Stimulated activated CD4-positive, alpha-beta T cell treated with anti-CD3 and anti-CD28 coated beads, Interleukin-2, amount 100 ng/mL, for 48 hours (primary cell): ENCODE measurements at regions not wholly inside any gene's neighbourhood (a gene's known extent, or its start where the extent isn't known, plus 50 kb on each side); places are given as distances from the start of the nearest gene placed in this dataset.

Source experiments
- DNase-seq, 2 donors: peaks; one replicate each; pipeline ENCODE4 v3.0.0-alpha.2; 2020

DNA sequence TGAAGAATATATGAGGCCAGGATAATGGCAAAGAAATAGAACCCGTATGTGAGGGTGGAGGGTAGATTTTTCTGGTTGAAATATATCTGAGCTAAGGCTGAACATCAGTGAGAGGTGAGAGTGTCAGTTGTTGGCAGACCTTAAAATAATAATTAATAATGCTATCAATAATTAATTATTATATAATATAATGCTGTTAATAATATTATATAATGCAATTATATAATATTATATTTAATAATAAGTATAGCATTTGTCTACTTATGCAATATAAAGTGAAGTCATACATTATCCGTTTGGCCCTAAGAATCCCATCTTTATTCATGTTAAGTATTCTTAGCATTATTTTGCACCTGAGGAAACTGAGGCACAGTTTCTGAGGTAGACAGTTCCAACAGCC, 269.9 kb upstream of the FZD8 start:
- DNase-seq, result no peak

DNA sequence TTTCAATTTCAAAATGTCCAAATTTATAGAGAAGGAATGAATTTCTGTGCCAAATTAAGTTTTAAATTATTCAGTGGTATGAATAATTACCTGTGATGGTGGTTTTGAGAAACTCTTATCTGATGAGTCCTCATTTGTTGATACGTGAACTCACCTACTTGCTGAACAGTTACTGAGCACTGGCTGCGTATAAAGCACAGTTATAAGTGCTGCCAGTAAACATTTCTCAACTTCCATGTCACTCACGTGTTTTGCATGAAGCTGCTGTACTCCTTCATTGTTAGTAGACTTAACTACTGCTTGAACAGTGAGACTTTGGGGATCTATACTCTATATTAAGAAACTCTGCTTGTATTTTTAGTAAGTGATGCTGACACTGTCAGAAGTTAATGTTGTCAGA, 269.1 kb upstream of the FZD8 start:
- no peak for DNase-seq

DNA sequence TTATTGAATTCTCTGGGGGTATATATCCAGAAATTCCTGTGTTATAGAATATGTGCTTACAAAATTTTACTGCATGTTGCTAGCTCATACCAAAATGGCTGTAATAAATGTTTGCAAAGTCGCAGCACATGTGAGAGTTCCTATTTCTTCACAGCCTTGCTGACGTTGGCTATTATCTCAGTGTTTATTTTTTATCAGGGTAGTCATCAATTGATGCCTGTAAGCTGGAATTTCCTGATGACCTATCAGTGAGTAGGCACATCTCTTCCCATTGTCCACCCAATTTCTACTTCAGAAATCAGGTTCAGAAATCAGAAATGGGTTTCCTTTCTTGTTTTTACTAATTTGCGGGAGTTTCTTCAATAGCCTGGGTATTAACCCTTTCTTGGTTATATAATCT, 268.1 kb upstream of the FZD8 start:
- DNase-seq, result no peak

DNA sequence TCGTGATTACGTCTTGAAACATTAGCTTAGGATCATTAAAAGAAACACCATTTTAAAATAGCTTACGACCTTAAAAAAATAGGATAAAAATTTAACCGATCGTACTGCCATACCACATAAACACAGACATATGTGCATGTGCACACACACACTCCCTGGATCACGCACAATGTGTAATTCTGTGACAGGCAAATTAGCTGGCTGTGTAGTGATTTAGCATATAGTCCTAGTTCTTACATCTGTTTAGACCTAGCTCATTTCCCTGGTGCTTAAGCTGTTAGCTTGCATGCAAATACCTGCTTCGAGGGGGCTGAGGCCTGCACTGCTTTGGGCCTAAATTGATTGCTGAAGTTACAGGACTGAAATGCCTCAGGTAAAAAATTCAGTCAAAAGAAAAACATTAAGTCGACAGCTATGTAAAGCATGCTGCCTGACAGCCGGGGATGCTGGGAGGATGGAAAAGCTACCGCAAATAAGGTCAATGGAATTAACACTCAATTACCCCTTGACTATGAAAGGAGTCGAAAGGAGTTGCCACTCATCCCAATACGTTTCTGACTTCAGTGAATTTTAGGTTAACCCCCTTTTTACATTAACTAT, 267.1 kb upstream of the FZD8 start:
- DNase-seq, result no peak

DNA sequence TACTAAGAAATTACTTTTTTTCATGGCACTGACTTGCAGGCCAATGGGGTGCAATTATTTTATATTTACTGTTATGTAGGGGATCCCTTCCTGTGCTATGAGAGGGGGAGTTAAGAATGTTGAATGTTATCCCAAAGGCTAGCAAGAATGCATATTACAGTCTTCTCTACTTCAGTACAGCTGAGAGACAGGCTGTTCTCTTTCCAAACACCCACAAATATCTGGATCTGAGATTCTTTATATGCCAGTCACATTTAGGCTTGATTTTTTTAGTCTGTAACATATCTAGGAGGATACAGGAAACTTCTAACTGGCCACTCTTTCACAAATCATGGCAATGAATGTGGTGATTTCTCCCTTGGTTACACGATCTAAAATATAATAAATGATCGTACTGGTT, 266.4 kb upstream of the FZD8 start:
- no peak for DNase-seq

DNA sequence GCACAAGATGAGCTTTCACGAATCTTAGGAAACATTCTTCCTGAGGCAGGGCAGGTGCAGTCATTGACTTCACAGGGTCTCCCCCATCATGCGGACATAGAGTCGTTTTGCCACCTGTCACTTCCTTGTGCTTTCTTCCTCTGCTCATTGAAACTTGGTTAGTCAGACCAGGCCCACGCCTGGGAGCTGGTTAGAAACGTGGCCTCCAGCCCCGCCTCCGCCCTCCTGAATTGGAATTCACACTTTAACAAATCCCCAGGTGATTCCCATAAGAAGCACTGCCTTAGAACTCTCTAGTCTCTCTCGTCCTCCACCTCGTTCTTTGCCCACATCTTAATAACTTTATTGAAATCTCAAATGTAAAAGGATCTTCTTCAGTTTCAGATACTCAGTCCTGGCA, 265.5 kb upstream of the FZD8 start:
- no peak for DNase-seq

DNA sequence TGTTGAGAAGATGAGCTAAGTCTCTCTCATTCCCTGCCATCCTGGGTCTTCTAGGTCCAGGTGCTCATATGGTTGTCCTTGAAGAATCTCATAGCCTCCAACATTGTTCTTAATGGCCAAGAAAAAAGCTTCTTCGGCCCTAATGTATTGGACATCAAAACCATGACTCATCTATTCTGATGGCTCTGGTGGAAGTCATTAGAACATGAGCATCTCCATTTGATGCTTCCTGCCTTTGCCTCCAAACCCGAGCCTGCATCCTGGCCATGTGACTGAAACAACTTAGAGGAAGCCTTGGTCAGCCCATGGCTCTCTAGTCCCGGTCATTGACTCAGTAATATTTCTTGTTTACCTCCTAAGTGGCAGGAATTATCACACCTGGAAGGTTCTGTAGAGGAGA, 264.1 kb upstream of the FZD8 start:
- DNase-seq, result no peak

DNA sequence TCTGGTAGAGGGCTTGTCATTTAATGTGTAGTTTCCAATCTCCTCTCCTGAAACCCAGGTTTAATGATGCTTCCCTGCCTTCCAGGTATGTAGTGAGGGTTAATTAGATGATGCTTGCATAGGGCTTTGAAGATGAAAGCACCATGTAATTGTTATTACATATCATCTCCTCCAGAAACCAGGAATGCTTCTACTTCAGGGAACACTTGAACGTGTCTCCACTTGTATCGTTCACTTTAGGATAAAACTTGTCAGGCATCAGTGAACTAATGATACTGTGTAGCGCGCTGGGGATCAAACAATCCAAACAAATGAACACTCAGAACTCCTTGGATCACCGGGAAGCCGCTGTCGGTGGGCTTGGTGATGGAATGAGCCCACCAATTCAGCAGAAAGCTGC, 260.9 kb upstream of the FZD8 start:
- DNase-seq, result no peak

DNA sequence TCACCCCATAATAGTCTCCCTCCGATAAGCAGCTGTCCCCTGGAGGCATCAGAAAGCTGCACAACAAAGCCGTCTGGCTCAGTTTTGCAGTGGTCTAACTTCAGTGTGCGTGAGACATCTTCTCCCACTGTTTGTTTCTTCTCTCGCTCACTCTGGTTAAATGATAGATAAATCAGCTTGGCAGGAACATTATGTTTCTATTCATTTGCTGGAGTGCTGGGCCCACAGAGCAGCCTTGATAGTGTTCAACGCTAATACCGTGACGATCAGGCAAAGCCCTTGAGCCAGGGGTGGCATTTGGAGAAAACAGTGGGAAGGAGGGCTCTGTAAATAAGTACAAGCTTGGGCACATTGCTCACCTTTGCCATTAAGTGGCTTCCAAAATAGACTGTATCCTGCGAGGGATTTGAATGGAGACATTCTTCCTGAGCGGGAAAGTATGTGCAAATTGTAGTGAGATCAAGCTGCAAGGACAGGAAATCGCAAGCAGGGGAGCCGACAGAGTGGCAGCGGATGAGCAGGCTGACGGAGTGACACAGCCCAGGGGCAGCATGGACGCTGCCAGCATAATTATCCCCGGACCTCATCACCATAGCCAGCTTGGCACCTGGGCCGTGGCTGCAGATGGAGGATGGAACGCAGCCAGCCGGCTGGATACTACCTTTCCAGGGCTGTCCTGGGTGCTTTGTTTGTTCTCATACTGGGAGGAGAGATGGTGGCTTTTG, 256.8 kb upstream of the FZD8 start:
- no peak for DNase-seq

DNA sequence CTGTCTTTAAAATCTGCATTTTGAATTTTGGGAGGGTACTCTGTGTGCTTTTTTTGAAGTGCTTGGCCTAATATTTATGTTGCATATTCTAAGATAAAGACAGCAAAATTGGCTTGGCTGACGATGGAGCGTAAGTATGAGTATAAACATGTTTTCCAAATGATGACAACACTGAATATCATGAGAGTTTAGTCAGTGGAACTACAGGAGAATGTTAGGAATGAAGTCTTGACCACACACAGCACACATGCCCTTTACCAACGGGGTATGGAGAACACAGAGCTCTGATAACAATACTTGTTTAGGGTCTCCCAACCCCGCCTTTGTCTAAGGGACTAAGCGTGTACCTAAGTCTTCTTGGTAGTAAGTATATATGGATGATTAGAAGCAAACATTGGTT, 253.9 kb upstream of the FZD8 start:
- DNase-seq, result no peak

DNA sequence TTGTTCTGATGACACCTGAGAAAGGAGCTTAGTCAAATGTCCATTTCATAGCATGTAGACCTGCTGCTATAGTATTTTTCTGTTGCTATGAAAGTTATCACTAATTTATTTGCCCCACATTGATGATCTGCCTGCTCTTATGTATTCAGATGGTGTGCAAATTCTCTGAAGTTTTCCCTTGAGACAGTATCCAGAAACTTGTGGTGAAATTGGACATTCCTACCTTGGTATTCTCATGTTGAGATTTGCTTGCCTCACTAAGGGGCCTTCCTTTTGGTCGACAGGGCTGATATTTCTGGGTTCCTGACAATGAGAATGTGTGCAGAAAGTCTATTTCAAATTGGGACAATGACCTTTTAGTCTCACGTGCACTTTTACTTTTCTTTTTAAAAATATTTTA, 253.2 kb upstream of the FZD8 start:
- no peak for DNase-seq

DNA sequence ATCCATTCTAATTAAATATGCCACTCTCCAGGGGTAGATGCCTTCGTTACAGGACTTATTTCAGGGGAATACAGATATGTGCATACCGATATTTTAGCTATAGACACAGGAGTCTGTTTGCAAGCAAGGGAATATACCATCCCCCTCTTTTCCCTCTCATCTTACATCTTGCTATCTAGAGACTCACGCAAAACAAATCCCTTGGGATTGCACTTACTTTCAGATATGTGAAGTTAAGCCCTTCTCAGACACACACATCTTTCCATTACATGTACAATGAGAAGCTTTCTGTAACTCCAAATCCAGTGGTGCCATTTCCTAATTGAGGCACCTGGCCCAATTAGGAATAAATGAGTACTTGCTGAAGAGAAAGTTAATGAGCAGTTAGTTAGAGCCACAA, 250.4 kb upstream of the FZD8 start:
- DNase-seq, result no peak

DNA sequence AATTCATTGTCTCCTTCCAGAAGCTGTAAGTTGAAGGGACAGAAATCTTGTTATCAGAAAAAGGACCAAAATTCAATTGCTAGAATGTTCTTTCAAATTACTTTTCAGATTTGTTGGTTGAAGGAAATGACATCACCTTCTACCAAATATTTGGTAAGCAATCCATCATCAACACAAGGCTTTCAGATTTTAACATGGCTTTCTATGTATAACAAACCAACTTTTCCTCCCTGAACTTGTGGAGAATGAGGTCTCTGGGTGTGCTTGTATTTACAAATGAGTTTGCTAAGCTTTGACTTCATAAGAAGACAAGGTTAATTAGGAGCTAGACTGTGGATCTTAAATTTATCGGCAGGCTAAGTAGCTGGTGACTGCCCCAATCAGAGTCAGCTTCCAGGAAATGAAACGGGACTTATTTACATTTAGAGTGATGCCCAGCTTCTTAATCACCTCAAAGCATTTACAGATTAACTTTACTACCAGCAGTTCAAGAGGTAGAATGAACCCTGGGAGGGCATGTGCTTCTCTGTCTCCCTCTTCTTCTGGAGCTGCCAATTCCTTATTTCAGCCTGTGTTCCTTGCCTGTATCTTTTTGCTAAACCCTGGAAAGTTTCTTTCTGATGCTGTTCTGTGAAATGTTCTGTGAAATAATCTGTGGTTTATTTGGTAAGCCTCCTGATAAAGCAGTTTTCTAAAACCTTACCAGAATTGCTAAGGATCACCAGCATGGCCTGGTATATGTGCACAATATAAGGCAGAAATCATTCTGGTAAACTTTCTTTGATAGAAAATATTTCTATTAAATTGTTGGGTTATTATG, 248.8 kb upstream of the FZD8 start:
- DNase-seq, result no peak

DNA sequence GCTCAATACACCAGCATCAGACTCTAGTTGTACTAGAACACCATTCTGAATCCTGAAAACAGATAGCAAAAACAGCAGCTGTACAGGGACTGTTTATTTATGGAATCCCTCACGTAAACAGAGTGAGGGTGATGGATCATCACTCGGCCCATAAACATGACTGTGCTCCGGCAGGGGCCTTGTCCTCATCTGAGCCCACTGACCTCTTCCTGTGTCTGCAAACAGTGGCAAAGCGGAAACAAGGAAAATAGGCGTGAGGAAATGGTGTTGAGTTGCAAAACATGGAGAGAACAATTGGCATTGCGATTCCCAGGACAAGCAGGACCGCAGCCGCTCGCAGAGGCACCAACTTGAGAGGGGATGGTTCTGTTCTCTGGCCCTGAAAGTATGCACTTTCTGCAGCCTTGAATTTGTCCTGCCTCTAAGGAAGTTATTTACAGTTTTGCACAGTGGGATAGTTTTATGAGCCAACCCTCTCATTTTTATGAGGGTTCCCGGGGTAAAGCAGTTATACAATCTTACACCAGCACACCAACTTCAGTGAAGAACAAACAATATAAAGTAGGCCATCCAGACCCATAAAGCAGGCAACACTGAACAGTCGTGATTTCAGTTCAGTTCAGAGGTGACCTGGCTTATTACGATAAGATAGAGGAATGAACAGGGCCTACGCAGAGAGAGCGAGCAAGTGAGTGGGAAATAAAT, 248.0 kb upstream of the FZD8 start:
- no peak for DNase-seq

DNA sequence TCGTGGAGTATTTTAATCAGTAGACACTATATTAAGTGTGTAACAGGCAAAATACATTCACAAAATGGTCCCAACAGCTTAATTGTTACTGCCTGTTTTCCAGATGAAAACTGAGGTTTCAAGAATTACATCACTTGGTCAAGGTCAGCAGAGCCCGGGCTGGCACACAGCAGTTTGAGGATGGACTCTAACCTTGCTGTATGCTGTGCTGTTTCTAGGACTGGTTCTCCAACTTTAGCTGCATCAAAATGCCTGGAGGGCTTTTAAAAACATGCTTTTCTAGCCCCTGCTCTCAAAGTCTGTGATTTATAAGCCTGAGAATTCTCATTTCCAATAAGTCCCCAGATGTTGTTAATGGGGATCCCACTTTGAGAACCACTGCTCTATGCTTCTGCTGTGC, 247.1 kb upstream of the FZD8 start:
- no peak for DNase-seq

DNA sequence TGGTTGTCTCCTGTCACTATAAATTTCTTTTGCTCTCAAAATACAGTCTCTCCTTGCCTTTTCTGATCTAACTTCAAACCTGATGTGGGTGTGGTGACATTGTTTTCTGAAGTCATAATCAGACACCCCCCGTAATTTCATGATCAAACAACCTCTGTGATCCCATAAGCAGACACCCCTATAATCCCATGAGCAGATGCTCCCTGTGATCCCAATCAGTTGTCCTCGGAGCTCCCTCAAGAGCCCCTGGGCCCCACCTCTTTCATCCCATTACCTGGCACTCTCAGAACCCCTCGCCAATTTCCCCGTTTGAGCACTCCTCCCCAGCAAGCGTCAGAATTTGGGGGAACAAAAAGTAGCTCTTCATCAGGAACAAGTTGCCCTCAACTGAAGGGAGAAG, 246.3 kb upstream of the FZD8 start:
- no peak for DNase-seq

DNA sequence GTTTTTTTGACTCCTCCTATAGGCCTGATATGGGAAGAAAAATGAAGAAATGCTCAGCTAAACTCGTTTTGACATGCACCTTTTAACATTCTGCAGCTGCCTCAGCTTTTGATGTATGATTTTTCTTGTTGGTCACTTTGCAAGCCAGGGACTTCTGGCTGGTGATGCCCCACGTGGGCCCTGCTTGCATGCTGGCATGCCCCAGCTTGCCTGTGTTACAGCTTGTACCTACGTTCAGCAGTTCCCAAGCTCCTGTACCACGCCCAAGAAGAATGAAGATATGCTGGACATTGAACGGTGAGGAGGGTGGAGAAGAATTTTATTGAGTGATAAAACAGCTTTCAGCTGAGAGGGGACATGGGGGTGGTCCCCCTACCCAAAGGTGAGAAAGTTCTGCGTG, 245.6 kb upstream of the FZD8 start:
- DNase-seq, result no peak

DNA sequence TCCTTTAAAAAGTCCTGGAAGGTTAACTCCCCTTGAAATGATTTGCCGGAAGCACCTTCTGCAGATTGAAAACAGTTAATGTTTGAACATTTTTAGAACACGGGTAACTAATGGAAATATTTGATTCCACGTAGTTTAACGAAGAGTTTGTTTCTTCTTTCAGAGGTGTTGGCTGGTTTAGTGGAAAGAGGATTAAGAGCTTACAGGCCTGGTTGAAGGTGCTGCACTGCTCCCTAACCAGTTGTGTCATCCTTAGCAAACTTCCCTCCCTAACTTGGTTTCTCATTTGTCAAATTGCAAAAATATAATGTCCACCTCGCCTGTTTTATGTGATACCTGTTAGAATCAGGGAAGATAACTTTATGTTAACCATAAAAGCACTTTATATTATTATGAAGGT, 243.0 kb upstream of the FZD8 start:
- DNase-seq, result no peak

DNA sequence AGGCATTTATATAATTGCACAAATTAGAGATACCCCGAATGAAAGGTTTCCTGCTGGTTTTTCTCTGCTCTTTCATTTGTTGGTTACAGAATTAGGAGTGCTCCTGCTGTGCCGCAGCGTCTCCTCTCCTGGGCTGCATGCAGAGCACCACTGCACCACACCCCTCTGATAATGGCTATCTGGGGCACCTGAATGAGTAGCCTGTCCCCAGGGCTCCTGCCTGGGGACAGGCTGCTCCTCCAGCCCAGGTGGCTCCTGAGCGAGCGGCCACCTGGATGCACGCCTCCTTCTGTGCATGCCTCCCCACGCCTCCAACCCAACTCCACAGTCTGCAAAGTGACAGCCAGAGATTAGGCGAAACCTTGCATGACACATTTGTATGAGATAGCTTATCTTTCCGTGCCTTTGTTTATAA, 242.6 kb upstream of the FZD8 start:
- no peak for DNase-seq

DNA sequence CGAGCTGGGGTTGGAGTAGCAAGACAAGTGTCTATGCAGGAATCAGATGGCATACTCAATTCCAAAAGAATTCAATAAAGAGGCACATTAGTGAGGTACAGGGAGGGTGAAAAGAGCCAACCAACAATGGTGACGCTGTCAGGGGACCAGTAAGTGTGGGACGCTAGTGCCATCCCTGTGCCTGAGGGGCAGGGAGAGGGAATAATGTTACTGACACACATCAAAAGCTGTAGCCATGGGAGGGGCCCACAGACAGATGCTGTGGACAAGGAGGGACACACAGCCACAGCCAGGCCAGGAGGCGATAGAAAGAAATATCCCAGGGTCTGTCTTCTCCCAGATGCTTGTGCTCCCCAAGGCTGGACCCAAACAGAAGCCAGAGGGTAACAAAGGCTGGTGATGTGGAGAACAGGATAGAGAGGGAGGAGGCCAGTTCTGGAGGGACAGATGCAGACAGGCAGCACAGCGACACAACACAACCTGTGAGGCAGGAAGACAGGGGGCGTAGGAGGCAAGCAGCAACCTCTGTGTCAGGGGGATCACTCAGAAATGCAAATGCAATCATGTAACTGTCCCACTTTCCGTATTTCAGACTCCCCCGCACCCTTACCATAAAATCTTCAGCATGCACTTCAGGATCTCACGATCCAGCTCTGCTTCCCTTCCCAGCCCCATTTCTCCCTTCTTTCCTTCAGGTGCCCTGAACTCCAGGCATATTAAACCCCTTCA, 240.5 kb upstream of the FZD8 start:
- no peak for DNase-seq

DNA sequence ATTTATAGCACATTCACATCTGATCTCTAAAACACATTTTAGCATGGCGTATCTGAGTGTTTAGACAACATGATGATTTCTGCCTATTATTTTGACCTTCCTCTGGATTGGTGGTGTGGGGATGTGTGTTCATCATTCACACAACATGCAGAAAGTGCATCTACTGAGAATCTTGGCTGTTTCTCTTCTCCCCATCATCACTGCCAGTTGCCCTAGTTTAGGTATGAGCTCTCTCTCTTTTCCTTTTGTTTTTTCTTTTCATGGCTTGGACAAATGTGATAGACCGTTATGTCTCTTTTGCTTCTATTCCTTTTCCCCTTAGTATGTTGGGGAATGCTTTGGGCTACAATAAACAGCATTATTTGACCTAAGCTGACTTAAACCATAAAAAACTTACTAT, 239.2 kb upstream of the FZD8 start:
- no peak for DNase-seq

DNA sequence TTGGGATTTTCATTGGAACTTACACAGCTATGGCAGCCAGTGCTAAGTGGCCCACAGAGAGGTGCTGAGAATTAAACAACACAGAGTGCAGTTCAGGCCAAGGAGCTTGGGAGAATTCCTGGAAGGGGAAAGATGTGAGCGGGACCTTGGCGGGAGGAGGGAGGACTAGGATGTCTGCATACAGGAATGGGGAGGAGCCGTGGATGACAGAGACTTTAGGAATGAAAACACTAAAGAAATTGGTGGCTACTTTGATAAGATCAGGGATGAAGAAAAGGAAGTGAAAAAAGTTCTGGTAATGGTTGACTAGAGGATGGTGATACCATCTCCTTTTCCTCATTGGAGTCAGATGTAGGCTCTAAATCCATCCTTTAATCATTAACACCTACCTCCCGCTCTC, 234.2 kb upstream of the FZD8 start:
- no peak for DNase-seq
